GM19023 (cell line): ENCODE measurements at regions not wholly inside any gene's neighbourhood (a gene's known extent, or its start where the extent isn't known, plus 50 kb on each side); places are given as distances from the start of the nearest gene placed in this dataset.

Experiments
- ATAC-seq: cut with Tn5 transposase; IDR thresholded peaks from one replicate; pipeline ENCODE4 v1.9.1; 2021; ENCODE audit warnings: mild to moderate bottlenecking, moderate library complexity; ENCODE audit not compliant: unreplicated experiment

DNA sequence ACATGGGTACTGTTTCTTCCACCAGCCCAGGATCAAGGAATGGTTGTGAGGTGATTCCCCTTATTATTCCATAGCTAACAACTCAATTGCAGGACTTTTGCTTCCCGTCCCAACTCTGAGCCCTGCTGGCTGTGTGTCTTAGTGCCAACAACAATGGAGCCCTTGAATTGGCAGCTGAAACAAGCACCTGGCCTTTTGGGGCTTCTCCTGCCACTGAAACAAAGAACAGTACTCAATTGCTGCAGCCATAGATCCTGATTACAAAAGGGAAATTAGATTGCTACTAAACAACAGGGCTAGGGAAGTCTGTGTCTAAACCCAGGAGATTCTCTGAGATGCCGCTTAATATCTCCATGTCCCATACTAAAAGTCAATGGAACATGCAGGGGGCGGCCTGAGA is 61.3 kb upstream of the CARMIL1 start:
- no peak for ATAC-seq

DNA sequence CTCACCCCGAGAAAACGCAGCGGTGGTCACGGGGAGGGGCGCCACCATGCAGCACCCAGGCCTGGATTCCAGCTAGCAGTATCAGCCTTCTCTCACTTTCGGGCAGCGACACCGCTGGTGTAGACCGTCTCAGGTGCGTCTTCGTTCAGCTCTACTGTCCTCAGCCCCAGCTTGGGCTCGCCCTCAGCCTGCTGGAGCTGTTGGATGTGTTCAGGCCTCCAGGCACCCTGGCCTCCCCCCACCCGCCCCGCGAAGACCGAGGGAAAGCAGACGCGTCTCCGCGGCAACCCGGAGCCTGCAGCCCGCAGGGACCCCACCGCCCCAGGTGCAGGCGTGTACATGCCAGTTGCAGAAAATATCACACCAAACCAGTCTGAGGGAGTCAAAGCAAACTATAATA is 60.8 kb upstream of the CARMIL1 start:
- no peak for ATAC-seq

DNA sequence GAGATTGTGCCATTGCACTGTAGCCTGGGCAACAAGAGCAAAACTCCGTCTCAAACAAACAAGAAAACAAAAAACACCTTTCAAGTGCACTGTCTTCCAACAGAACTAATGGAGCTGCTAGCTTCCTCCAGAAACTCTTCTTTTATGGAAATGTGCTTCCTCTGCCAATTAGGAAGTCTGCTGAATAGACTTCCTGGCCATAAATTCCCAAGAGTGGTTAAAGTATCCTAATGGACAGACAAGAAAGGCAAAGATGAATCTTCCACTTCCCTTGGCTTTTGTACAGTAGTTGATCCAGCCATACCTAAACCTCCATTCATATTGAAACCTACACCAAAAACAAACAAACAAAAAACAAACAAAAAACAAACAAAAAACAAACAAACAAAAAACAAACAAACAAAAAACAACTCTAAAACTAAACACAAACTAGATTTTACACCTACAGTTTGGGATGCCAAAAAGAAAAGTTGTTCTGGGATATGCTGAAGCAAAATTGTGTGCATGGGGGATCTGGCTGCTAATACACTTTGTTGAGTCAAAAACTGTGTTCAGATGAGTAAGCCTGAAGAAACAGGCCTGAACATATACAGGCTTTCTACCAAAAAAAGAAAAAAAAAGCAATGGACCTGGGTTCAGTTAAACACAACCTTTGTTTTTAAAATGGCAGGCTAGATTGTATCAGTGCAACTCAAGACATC is 59.8 kb upstream of the CARMIL1 start:
- ATAC-seq = no peak

DNA sequence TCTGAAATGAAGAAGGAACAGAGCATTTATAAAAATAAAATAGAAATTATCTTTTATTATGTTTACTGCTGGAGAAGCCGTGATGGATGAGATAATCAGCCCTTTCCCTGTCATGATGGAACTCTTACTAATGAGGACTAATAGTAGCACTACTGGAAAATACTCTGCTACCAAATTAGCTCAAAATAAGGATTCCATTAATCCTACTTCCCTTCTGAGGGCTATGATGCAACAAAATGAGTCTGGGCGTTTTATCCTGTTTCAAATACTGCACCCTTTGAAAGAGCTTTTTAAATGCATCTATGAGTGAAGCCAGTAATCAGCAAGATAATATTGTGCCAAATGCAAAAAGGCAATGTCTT is 59.3 kb upstream of the CARMIL1 start:
- ATAC-seq = no peak

DNA sequence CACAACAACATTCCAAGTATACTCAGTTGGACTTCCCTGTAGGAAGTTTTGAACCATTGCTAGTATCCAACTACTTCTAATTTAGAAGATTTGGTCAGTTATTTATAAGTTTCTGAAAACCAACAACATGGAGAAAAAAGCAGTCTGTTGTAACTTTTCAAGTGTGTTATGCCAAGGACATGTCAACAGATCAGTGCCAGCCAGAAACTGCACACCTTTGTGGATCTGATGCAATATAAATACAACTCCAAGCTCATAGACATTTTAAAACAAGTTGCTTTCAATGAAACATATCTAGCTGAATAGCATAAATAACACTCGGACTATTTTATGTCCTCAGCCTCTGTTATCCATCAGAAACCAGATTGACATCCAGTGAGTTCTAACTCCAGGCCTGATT is 58.3 kb upstream of the CARMIL1 start:
- ATAC-seq = no peak

DNA sequence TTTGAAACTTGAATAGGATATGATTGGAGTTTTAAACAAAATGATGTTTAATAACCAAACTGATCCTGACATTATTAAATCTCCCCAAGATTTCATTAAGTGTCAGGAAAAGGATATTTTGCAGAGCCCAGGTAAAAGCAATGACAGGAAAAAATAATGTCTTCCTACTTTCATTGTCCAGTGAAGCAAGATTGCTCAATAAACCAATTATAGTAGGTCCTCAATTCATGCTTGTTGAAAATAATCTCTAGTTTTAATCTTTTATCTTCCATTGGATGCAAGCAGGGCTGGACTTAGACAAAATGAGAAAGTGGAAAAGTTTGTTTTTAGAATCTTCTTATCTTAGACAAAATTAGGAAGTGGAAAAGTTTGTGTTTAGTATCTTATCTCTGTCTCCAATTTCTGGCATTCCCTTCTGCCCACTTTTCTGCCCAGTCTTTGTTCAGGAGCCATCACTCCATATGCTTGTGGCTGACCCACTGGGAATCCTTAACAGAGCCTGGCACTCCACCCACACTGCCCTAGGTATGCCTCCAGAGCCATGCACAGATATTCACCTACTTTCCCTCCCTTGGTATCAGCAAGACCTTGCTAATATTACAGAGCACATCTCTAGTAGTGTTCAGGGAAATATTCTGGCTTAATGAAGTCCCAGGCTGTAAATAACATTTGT is 57.0 kb upstream of the CARMIL1 start:
- ATAC-seq = no peak

DNA sequence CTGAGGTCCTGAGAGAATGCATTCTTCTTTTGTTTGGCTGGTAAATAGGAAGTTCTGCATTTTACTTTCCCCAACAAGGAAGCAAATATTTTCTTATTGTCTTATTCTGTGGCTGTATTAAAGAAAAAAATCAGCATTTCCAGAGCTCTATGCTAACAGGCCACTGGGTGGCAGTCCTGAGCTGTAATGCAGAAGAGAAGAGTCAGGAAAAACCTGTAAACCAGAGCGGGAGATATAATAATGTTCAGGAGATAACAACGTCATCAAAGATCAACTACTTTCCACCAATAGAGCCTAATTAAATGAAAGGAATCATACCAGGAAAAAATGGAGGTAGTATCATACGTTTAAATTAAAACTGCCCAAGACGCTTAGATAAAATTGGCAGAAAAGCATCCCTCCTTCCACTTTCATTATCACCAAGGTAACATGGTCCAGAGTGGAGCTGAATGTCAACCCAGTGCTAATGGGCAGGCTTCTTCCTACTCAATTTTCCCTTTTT is 55.6 kb upstream of the CARMIL1 start:
- no peak for ATAC-seq

DNA sequence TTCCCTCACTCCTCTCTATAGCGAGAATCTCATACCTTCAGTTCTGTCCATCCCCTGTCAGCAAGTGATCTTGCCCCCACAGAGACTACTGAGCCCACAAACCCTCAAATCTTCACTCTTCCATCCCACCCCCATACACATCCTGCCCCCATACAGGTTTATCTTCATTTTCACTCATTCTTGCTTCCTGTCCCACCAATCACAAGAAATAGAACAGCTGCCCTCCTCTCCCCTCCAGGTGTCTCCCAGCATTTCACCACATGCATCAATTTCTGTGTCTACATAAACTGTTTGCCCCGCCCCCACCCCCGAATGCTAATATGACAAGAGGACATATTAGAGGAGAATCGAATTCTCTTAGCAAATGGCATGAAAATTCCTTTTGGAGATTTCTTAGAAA is 54.9 kb upstream of the CARMIL1 start:
- ATAC-seq = no peak

DNA sequence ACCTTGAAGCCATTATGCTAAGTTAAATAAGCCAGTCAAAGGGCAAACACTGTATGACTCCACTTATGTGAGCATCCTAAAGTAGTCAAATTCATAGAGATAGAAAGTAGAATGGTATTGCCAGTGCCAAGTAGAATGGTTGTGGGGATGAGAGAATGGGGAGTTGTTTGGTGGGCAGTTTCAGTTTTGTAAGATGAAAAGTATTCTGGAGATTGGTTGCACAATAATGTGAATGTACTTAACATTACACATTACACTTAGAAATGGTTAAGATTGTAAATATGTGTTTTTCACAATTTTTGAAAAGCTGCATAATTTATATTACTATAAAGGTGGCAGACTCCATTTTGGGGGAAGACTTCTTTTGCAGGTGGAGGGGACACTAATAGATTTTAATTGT is 51.3 kb upstream of the CARMIL1 start:
- no peak for ATAC-seq
